IPS-15b (cell line): ENCODE measurements at regions not wholly inside any gene's neighbourhood (a gene's known extent, or its start where the extent isn't known, plus 50 kb on each side); places are given as distances from the start of the nearest gene placed in this dataset.

Source experiments
- H3K27me3 ChIP-seq: one replicate; pipeline ENCODE4 v1.6.1; 2013; ENCODE audit warnings: low read length; ENCODE audit not compliant: control insufficient read depth, insufficient read depth
- H3K36me3 ChIP-seq: one replicate; pipeline ENCODE4 v1.6.1; 2013; ENCODE audit warnings: low read length; ENCODE audit not compliant: control insufficient read depth, insufficient read depth
- H3K4me1 ChIP-seq: one replicate; pipeline ENCODE4 v1.6.1; 2013; ENCODE audit warnings: mild to moderate bottlenecking, low read length; ENCODE audit not compliant: control insufficient read depth, insufficient read depth
- H3K4me3 ChIP-seq: one replicate; pipeline ENCODE4 v1.5.1; 2013; ENCODE audit warnings: low read depth, low read length
- H3K9ac ChIP-seq: one replicate; pipeline ENCODE4 v1.6.1; 2013; ENCODE audit warnings: low read depth, mild to moderate bottlenecking, low read length
- H3K9me3 ChIP-seq: one replicate; pipeline ENCODE4 v1.6.1; 2013; ENCODE audit warnings: mild to moderate bottlenecking, low read length; ENCODE audit not compliant: control insufficient read depth, insufficient read depth

GRCh38 chr3:28934126-28934813, 346.6 kb upstream of the RBMS3 start:
- H3K27me3 ChIP-seq = no peaks in the 10 kb centered on the region

GRCh38 chr3:28935146-28935545, 345.7 kb upstream of the RBMS3 start:
- Histone ChIP-seq H3K4me3 (no peak overlapping the region), H3K9me3 (no peaks in the 10 kb centered on the region), H3K4me1 (no peaks in the 10 kb centered on the region), H3K9ac (no peak overlapping the region), H3K36me3 (no peaks in the 10 kb centered on the region), H3K27me3 (no peaks in the 10 kb centered on the region)

More at GRCh38 chr3:28934126-28934813, 346.6 kb upstream of the RBMS3 start:
- H3K9me3 ChIP-seq = no peaks in the 10 kb centered on the region
- H3K4me3 ChIP-seq = no peak overlapping the region
- H3K36me3 ChIP-seq = no peaks in the 10 kb centered on the region
- no peak overlapping the region for H3K9ac ChIP-seq
- no peaks in the 10 kb centered on the region for H3K4me1 ChIP-seq

GRCh38 chr3:28936154-28936553, 344.7 kb upstream of the RBMS3 start:
- H3K4me3 ChIP-seq = no peak overlapping the region
- H3K9ac ChIP-seq = no peak overlapping the region
- no peaks in the 10 kb centered on the region for H3K36me3 ChIP-seq
- no peaks in the 10 kb centered on the region for H3K27me3 ChIP-seq
- H3K9me3 ChIP-seq = no peaks in the 10 kb centered on the region
- no peaks in the 10 kb centered on the region for H3K4me1 ChIP-seq

- Histone ChIP-seq H3K4me3 (no peak overlapping the region), H3K4me1 (no peaks in the 10 kb centered on the region), H3K27me3 (no peaks in the 10 kb centered on the region), H3K9me3 (no peaks in the 10 kb centered on the region), H3K9ac (no peak overlapping the region), H3K36me3 (no peaks in the 10 kb centered on the region)
Measured at GRCh38 chr3:28940530-28940929, 340.3 kb upstream of the RBMS3 start.

GRCh38 chr3:28940994-28941393, 339.9 kb upstream of the RBMS3 start:
- no peak overlapping the region for H3K9ac ChIP-seq
- H3K27me3 ChIP-seq = no peaks in the 10 kb centered on the region

GRCh38 chr3:28947061-28947460, 333.8 kb upstream of the RBMS3 start:
- H3K4me3 ChIP-seq = no peak overlapping the region
- no peak overlapping the region for H3K9ac ChIP-seq
- H3K36me3 ChIP-seq = no peaks in the 10 kb centered on the region
- H3K4me1 ChIP-seq = no peaks in the 10 kb centered on the region
- H3K27me3 ChIP-seq = no peaks in the 10 kb centered on the region
- H3K9me3 ChIP-seq = no peaks in the 10 kb centered on the region

More at GRCh38 chr3:28940994-28941393, 339.9 kb upstream of the RBMS3 start:
- Histone ChIP-seq H3K4me3 (no peak overlapping the region), H3K9me3 (no peaks in the 10 kb centered on the region), H3K4me1 (no peaks in the 10 kb centered on the region), H3K36me3 (no peaks in the 10 kb centered on the region)

GRCh38 chr3:28947751-28948150, 333.1 kb upstream of the RBMS3 start:
- Histone ChIP-seq H3K9me3 (no peaks in the 10 kb centered on the region), H3K27me3 (no peaks in the 10 kb centered on the region), H3K9ac (no peak overlapping the region), H3K36me3 (no peaks in the 10 kb centered on the region), H3K4me1 (no peaks in the 10 kb centered on the region), H3K4me3 (no peak overlapping the region)

- Histone ChIP-seq H3K4me3 (no peak overlapping the region), H3K27me3 (no peaks in the 10 kb centered on the region), H3K4me1 (no peaks in the 10 kb centered on the region), H3K36me3 (no peaks in the 10 kb centered on the region), H3K9ac (no peak overlapping the region), H3K9me3 (no peaks in the 10 kb centered on the region)
Measured at GRCh38 chr3:28948685-28949084, 332.2 kb upstream of the RBMS3 start.

- Histone ChIP-seq H3K9ac (no peak overlapping the region), H3K4me3 (no peak overlapping the region), H3K27me3 (no peaks in the 10 kb centered on the region), H3K36me3 (no peaks in the 10 kb centered on the region), H3K9me3 (no peaks in the 10 kb centered on the region), H3K4me1 (no peaks in the 10 kb centered on the region)
Measured at GRCh38 chr3:28949580-28949979, 331.3 kb upstream of the RBMS3 start.

GRCh38 chr3:28950614-28951013, 330.3 kb upstream of the RBMS3 start:
- no peaks in the 10 kb centered on the region for H3K36me3 ChIP-seq
- H3K4me1 ChIP-seq = no peaks in the 10 kb centered on the region
- H3K27me3 ChIP-seq = no peaks in the 10 kb centered on the region
- no peaks in the 10 kb centered on the region for H3K9me3 ChIP-seq
- H3K9ac ChIP-seq = no peak overlapping the region
- H3K4me3 ChIP-seq = no peak overlapping the region

GRCh38 chr3:28951772-28952556, 328.9 kb upstream of the RBMS3 start:
- no peaks in the 10 kb centered on the region for H3K4me1 ChIP-seq
- no peaks in the 10 kb centered on the region for H3K36me3 ChIP-seq
- no peak overlapping the region for H3K9ac ChIP-seq
- H3K4me3 ChIP-seq = no peak overlapping the region
- H3K9me3 ChIP-seq = no peaks in the 10 kb centered on the region
- H3K27me3 ChIP-seq = no peaks in the 10 kb centered on the region

- Histone ChIP-seq H3K4me3 (no peak overlapping the region), H3K4me1 (no peaks in the 10 kb centered on the region), H3K9me3 (no peaks in the 10 kb centered on the region), H3K27me3 (no peaks in the 10 kb centered on the region), H3K36me3 (no peaks in the 10 kb centered on the region), H3K9ac (no peak overlapping the region)
Measured at GRCh38 chr3:28958656-28959055, 322.2 kb upstream of the RBMS3 start.
